Neural cell (in vitro differentiated cells): ENCODE measurements at regions not wholly inside any gene's neighbourhood (a gene's known extent, or its start where the extent isn't known, plus 50 kb on each side); places are given as distances from the start of the nearest gene placed in this dataset.

Source experiments
- H2AFZ ChIP-seq: fragments of 200-600, 300-800 bp; sonication (generic), shearing (Covaris generic); 2 replicates; pipeline ENCODE4 v1.6.0; 2014; ENCODE audit warnings: low read depth, mild to moderate bottlenecking, antibody characterized with exemption, low read length, moderate library complexity
- H3F3A ChIP-seq: fragments of 200-600 bp; shearing (Covaris generic); 2 replicates; pipeline ENCODE4 v1.6.1; 2016; ENCODE audit warnings: mild to moderate bottlenecking, moderate library complexity, mixed read lengths, antibody characterized with exemption, low read length; ENCODE audit not compliant: insufficient read depth, poor library complexity, severe bottlenecking
- H3K27ac ChIP-seq: fragments of 200-600, 300-800 bp; sonication (generic), shearing (Covaris generic); 2 replicates; pipeline ENCODE4 v1.5.1; 2014; ENCODE audit warnings: mild to moderate bottlenecking, low read length, moderate library complexity
- H3K27me3 ChIP-seq: fragments of 300-800, 200-600 bp; sonication (generic), shearing (Covaris generic); 2 replicates; pipeline ENCODE4 v1.6.0; 2014; ENCODE audit warnings: mild to moderate bottlenecking, low read depth, low read length, moderate library complexity; ENCODE audit not compliant: insufficient read depth
- H3K36me3 ChIP-seq: fragments of 300-800, 200-600 bp; sonication (generic), shearing (Covaris generic); 2 replicates; pipeline ENCODE4 v1.5.1; 2014; ENCODE audit warnings: mild to moderate bottlenecking, antibody characterized with exemption, low read length, moderate library complexity; ENCODE audit not compliant: insufficient read depth
- H3K4me2 ChIP-seq: fragments of 300-800, 200-600 bp; sonication (generic), shearing (Covaris generic); 2 replicates; pipeline ENCODE4 v1.6.0; 2014; ENCODE audit warnings: mild to moderate bottlenecking, low read length
- H3K4me3 ChIP-seq: fragments of 300-800, 200-600 bp; sonication (generic), shearing (Covaris generic); 2 replicates; pipeline ENCODE4 v1.5.1; 2014; ENCODE audit warnings: mild to moderate bottlenecking, low read length, moderate library complexity
- H3K79me2 ChIP-seq: fragments of 200-600 bp; shearing (Covaris generic); replicated peaks from 2 replicates; pipeline ENCODE4 v1.6.0; 2014; ENCODE audit warnings: mild to moderate bottlenecking, low read length, moderate library complexity; ENCODE audit not compliant: insufficient read depth
- H3K9ac ChIP-seq: fragments of 300-800, 200-600 bp; sonication (generic), shearing (Covaris generic); 2 replicates; pipeline ENCODE4 v1.6.1; 2016; ENCODE audit warnings: mild to moderate bottlenecking, low read length, mixed read lengths
- H3K9me2 ChIP-seq: fragments of 200-600 bp; shearing (Covaris generic); 2 replicates; pipeline ENCODE4 v1.6.1; 2016; ENCODE audit warnings: mild to moderate bottlenecking, low read length, mixed read lengths; ENCODE audit not compliant: insufficient read depth
- H3K9me3 ChIP-seq: fragments of 200-600, 300-800 bp; sonication (generic), shearing (Covaris generic); 2 replicates; pipeline ENCODE4 v1.6.1; 2016; ENCODE audit warnings: mild to moderate bottlenecking, mixed run types, low read length, moderate library complexity, mixed read lengths
- H4K20me1 ChIP-seq: fragments of 200-600 bp; shearing (Covaris generic); 2 replicates; pipeline ENCODE4 v1.6.1; 2016; ENCODE audit warnings: mild to moderate bottlenecking, mixed run types; ENCODE audit not compliant: insufficient read depth
- CTCF ChIP-seq: fragments of 450-650 bp; IDR thresholded peaks from 2 replicates; pipeline ENCODE4 v1.5.1; 2014; ENCODE audit warnings: antibody characterized with exemption, mild to moderate bottlenecking, moderate library complexity; ENCODE audit not compliant: poor library complexity, severe bottlenecking
- EP300 ChIP-seq: fragments of 450-650 bp; conservative IDR thresholded peaks from 2 replicates; pipeline ENCODE4 v1.6.1; 2014; ENCODE audit warnings: antibody characterized with exemption, mild to moderate bottlenecking, moderate library complexity; ENCODE audit not compliant: poor library complexity, severe bottlenecking
- EZH2 ChIP-seq: fragments of 200-600, 300-800 bp; shearing (Covaris generic), sonication (generic); IDR thresholded peaks from 2 replicates; pipeline ENCODE4 v1.6.1; 2014; ENCODE audit warnings: antibody characterized with exemption, low read length, borderline replicate concordance, mild to moderate bottlenecking; ENCODE audit not compliant: insufficient read depth, poor library complexity, severe bottlenecking
- MXI1 ChIP-seq: fragments of 450-650 bp; conservative IDR thresholded peaks from 2 replicates; pipeline ENCODE4 v1.6.1; 2014; ENCODE audit warnings: antibody characterized with exemption, mild to moderate bottlenecking; ENCODE audit not compliant: poor library complexity, severe bottlenecking
- POLR2AphosphoS5 ChIP-seq: IDR thresholded peaks from 2 replicates; pipeline ENCODE4 v1.6.1; 2012
- RAD21 ChIP-seq: fragments of 450-650 bp; conservative IDR thresholded peaks from 2 replicates; pipeline ENCODE4 v1.6.1; 2014; ENCODE audit warnings: antibody characterized with exemption, mild to moderate bottlenecking, moderate library complexity
- REST ChIP-seq: IDR thresholded peaks from 2 replicates; pipeline ENCODE4 v1.6.1; 2012; ENCODE audit warnings: borderline replicate concordance
- SMC3 ChIP-seq: fragments of 450-650 bp; conservative IDR thresholded peaks from 2 replicates; pipeline ENCODE4 v1.6.1; 2014; ENCODE audit warnings: antibody characterized with exemption, mild to moderate bottlenecking, moderate library complexity; ENCODE audit not compliant: poor library complexity
- TAF1 ChIP-seq: IDR thresholded peaks from 2 replicates; pipeline ENCODE4 v1.6.1; 2012; ENCODE audit warnings: low read depth

GRCh38 chr11:29485641-29486040, 531.2 kb downstream of the KCNA4 start:
- no peaks in the 10 kb centered on the region for H3K79me2 ChIP-seq
- H3K36me3 ChIP-seq = no peaks in the 10 kb centered on the region
- H3K9ac ChIP-seq = no peak overlapping the region
- no peak for TF ChIP-seq EP300
- TF ChIP-seq RAD21 = no peak
- TF ChIP-seq MXI1 = no peak
- no peak for TF ChIP-seq CTCF
- no peak for TF ChIP-seq EZH2
- TF ChIP-seq TAF1 = no peak
- no peak for TF ChIP-seq POLR2AphosphoS5
- no peak for TF ChIP-seq REST
- no peak for TF ChIP-seq SMC3
- H3K27ac ChIP-seq = no peak overlapping the region
- no peaks in the 10 kb centered on the region for H3K9me2 ChIP-seq
- no peak overlapping the region for H3K4me2 ChIP-seq
- H4K20me1 ChIP-seq = no peaks in the 10 kb centered on the region
- no peaks in the 10 kb centered on the region for H3F3A ChIP-seq
- H3K4me3 ChIP-seq = no peak overlapping the region
- H2AFZ ChIP-seq = no peak overlapping the region
- H3K9me3 ChIP-seq = no peaks in the 10 kb centered on the region
- no peaks in the 10 kb centered on the region for H3K27me3 ChIP-seq

GRCh38 chr11:29484548-29484947, 532.3 kb downstream of the KCNA4 start:
- Histone ChIP-seq H3K27ac (no peak overlapping the region), H3K36me3 (no peaks in the 10 kb centered on the region), H3K9ac (no peak overlapping the region), H2AFZ (no peak overlapping the region), H3K4me2 (no peak overlapping the region), H3K9me3 (no peaks in the 10 kb centered on the region), H3K9me2 (no peaks in the 10 kb centered on the region), H3F3A (no peaks in the 10 kb centered on the region), H3K79me2 (no peaks in the 10 kb centered on the region), H4K20me1 (no peaks in the 10 kb centered on the region), H3K4me3 (no peak overlapping the region), H3K27me3 (no peaks in the 10 kb centered on the region)
- no peak for TF ChIP-seq EZH2
- TF ChIP-seq SMC3 = no peak
- no peak for TF ChIP-seq POLR2AphosphoS5
- no peak for TF ChIP-seq TAF1
- TF ChIP-seq EP300 = no peak
- TF ChIP-seq REST = no peak
- no peak for TF ChIP-seq RAD21
